HG03066 (cell line): ENCODE measurements at regions not wholly inside any gene's neighbourhood (a gene's known extent, or its start where the extent isn't known, plus 50 kb on each side); places are given as distances from the start of the nearest gene placed in this dataset.

Experiments
- ATAC-seq: cut with Tn5 transposase; IDR thresholded peaks from one replicate; pipeline ENCODE4 v1.9.1; 2021; ENCODE audit warnings: low read depth; ENCODE audit not compliant: unreplicated experiment

DNA sequence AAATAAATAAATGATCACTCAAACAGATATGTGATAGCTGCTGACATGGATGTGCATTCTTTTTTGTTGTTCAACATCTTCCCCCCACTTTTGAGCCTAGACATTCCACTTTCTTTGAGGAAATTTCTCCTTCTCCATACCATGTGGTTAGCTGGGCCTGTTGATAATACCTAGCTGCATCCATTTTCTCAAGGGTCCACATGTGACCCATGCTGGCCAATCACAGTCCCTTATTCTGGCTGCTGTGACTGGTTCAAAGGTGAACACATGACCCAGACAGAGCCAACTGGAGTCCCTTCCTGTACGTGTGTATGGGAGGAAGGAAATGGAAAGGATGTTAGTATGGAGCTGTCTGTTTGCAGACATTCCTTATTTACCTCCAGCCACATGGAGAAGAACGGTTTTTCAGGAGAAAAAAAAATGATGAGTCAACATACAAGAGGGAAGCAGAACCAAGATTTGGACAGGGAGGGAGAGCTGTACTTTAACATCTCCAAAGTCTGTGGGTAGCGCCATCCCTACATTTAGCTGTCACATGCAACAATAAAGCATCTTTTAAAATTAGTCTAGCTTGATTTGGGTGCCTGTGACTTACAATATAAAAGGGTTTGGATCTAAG is 391.7 kb upstream of the TBX3 start:
- ATAC-seq, result no peak

DNA sequence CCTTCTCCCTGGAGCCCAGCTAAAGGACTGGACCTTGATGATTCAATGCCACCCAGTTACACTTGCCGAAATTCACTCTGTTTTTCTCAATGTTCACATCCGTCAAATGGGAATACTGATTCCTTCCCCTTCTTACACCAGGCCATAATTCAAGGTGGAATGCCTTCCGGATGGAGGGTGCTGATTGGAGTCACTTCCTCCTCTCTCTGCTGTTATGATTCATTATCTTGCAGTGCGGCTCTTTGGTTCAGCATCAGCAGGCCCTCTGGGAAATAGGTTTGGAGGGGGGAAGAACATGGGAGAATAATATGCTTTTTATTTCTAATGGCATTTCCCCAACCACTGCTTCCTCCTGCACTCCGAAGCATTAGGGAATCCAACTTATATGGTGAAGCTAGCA is 390.6 kb upstream of the TBX3 start:
- ATAC-seq, result no peak

DNA sequence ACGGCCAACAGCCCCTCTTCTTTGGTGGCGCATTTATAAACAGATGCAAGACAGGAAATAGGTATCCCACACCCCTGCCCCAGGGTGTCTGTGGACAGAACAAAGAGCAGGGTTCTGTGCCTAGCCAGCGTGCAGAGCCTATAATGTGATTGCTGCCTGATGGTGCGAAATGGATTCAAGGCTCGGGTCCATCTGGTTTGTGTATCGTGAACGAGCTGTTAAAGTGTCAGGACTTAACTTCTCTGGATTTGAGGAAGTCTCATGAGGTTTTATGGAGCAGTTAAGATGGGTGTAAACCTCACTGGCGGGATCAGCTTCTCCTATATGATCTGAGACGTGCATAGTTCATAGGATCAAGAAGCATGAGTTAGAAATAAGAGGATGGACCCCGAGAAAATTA is 388.7 kb upstream of the TBX3 start:
- ATAC-seq, result no peak

DNA sequence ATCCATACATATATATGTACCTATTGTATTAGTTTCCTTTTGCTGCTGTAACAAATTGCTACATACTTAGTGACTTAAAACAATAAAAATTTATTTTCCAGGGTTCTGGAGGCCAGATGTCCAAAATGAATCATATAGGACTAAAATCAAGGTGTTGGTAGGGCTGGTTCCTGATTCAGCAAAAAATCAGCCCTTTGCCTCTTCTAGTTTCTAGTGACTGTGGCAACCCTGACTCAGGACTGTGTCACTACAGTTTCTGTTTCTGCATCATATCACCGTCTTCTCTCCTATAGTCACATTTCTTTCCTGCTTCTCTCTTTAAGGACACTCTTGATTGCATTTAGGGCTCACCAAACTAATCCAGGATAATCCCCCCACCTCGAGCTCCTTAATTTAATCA is 386.3 kb upstream of the TBX3 start:
- ATAC-seq, result no peak

DNA sequence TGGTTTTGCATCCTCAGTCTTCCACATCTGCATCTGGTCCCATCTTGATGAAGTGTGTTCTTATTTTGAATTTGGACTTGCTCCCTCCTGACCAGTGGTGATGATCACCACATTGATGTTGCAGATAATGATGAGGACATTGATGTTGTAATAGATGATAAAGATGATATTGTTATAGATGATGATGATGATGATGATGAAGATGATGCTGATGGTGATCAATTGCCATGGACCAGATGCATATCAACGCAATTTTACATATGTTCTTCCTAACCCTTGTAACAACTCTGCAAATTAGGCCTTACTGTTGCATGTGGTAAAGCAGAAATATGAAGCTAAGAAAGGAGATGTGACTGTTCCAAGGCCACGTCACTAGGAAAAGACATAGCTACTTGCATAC is 380.3 kb upstream of the TBX3 start:
- ATAC-seq, result no peak

DNA sequence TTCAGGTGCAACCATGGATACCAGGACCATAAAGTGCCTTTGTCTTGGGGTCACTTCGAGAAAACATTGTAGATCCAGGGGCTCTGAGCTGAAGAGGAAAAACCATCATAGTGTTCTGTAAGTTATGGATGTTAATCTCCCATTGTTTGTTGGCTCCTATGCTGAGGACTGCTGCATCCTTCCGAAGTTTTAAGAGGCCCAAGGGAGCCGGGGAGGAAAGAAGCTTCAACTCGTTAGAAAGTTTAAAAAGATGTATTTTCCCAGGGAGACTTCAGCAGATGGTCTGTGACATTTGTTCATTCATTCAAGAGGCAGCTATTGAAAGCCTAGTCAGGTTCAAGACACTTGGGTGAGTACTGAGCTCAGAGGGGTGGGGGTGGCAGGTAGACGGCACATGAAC is 378.8 kb upstream of the TBX3 start:
- ATAC-seq, result no peak

DNA sequence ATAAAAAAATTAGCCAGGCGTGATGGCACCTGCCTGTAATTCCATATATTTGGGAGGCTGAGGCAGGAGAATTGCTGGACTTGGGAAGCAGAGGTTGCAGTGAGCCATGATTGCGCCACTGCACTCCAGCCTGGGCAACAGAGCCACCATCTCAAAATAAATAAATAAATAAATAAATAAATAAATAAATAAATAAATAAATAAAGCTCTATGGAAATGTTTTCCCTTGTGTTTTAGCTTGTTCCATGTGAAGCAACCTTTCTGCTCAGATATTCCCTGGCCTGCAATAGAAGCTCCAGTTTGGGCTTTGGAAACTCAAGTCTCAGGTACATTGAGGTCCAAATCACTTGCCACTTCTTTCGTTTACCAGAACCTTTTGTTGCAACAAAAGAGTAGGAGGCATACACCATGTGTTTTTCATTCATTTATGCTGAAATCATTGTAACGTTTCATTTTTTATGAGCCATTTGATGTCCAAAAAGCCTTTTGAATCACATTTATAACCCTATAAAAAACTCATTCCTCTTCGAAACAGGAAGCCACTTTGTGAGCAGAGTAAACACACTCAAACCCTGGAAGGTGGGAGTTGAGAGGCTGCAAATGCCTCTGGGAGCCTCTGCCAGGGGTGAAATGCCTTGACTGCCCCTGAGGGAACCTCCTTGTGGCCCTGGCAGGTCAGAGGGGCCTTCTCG is 376.6 kb upstream of the TBX3 start:
- ATAC-seq, result no peak

DNA sequence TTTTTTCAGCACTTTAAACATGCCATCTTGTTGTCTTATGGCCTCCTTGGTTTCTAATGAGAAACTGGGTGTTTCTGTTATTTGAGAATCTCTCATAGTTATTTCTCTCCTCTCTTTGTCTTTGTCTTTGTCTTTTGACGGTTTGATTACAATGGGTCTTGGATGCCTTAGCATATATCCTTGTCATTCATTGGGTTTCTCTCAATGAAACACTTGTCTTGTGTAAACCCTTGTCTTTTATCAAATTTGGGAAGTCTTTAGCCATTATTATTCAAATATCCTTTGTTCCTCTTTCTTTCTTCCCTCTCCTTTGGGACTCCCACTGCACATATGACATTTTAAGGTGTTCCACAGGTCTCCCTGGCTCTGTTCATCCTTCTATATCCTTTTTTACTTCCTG is 373.5 kb upstream of the TBX3 start:
- ATAC-seq, result no peak

DNA sequence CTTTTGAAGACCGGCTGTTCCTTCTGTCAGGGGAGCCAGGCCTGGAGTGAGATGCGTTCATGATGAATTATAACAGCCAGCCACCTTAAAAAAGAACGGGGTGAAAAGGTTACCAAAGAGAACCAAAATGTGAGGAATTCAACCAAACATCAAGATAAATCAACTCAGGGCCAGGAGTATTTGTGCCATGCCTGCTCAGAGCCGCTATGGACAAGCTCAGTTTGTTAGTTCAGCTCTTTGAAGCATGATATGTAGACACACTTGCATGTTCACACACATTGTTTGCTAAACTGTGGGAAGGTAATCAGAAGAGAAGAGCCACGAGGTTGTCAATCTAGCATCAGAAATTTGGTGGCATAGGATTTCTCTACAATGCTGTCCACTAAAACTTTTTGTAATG is 367.4 kb upstream of the TBX3 start:
- ATAC-seq, result no peak

DNA sequence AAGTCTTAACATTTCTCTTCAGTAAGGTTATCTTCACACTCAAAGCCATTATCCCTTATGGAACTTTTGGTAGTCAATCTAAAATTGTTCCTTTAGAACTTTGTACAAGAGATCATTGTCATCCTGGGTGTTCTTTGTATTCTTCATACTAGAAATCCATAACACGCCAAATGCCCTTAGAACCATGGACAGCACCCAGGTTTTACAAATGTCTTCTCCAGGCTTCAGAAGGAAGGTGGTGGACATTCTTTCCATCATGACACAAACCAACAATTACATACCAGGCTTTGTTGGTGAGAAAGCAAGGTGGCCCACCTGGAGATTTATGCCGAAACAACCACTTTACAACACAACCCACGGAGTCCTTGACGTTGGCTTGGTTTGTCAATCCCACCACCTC is 365.6 kb upstream of the TBX3 start:
- ATAC-seq, result no peak

DNA sequence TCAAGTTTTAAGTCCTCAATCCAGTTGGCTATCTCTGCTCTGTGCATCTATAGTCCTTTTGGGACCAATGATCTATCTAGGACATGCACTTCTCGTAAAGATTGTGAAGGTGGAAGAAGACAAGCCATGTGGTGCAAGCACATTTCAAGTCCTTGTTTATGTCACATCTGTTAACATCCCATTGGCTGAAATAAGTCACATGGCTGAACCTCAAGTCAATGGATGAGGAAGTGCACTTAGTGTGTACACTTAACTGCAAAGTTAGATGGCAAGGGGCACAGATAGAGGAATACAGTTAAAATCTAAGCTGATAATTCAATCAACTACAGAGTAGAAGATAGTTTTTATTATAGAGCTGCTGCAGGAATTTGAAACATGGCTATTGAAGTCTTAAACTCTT is 362.8 kb upstream of the TBX3 start:
- ATAC-seq, result no peak

DNA sequence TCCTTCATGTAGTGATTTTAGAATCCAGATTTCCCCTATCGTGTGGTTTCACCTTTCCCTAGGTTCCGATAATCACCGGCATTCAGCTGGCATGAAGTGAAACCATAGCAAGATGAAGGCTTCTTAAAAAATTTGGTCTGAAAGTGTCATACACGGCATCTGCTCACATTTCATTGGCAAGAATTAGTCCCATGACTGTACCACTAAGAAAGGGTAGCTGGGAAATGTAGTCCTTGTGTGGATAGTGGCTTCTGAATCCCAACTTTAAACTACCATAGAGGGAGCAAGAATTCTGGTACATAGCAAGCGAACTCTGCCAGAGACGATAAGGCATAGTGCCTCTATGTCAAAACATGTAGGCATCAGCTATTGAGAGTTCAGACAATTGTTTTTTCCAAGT is 360.1 kb upstream of the TBX3 start:
- ATAC-seq, result no peak

DNA sequence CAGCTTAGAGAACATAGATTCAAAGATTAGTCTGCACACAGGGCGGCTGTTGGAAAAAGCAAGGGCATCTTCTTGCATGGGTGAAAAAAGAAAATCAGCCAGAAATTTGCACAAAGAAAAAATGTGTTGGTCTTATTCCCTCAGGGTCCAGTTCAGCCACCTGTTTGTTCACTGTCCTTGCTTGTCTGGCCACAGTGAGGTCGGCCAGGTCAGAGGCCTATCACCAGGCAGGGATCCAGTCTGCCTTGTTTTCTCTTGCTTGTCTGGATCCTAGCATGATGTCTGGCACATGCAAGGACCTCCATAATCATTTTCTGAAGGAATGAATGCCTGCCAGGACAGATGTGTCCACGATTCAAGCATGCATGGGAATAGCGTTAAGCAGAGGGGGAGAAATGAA is 359.1 kb upstream of the TBX3 start:
- ATAC-seq, result no peak

DNA sequence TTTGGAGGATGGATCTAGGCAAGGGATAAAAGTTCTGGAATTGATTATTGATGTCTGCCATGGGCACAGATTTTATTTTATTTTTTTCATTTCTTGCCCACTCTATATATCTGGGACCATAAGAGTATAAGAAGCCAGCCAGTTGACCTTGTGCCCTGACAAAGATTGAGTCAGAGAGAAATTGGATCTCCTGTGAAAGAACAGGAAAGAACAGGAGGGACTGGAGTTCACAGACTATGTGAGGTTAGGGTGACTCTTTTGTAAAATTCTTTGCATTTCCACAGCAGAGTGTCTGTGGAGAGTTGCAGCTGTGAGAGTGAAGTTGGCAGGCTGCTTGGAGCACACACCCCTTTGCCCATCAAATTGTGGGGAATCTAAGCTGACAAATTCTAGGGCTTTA is 358.4 kb upstream of the TBX3 start:
- ATAC-seq, result no peak

DNA sequence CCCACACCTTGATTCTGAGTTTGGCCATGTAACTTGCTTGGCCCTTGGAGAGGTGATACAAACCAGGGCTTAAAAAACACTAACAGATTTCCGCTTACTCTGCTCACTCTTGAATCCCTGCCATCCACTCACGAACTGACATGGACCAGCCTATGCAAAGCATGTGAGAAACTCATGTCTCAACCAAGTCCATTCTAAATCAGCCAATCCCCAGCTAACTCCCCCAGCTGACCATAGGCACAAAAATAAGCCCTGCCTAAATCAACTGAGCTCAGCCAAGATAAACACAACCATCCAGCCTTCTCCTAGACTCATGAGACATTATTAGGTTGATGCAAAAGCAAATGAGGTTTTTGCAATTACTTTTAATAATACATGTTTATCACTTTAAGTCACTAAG is 353.9 kb upstream of the TBX3 start:
- ATAC-seq, result no peak

DNA sequence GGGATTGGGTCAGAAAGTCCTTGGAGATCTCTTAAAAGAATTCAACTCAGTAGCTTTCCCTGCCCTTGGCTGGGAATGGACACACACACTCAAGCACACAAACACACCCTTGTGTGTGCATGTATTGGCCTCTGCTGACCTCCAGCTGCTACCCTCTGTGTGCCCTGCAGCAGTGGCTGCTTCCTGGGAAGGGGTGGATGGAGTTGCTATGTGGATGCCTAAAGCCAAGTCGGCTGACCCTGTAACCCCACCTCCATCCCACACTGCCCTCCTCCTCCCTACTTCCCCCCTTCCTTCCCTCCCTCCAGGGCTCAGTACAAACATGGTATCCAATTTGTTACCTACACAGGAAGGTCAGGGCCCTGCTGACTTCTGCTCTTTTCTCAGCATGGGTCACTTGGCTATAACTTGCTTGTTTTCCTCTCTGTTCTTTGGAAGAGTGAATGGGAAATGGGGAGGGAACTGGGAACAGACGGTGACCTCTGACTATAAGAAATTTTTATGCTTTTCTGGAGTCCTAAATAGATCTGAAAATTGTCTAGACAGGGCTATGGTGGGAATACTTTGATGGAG is 351.6 kb upstream of the TBX3 start:
- no peak for ATAC-seq

DNA sequence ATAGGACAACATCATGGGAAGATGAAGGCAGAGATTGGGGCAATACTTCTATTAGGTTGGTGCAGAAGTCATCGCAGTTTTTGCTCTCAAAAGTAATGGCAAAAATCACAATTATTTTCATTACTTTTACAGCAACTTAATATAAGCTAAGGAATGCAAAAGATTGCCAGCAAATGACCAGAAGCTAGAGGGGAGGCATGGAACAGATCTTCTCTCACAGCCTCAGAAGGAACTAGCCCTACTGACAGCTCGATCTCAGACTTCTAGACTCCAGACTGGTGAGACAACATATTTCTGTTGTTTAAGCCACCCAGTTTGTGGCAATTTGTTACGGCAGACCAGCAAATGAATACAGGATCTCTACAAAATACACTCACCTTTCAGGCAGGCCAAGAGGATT is 348.5 kb upstream of the TBX3 start:
- ATAC-seq, result no peak

DNA sequence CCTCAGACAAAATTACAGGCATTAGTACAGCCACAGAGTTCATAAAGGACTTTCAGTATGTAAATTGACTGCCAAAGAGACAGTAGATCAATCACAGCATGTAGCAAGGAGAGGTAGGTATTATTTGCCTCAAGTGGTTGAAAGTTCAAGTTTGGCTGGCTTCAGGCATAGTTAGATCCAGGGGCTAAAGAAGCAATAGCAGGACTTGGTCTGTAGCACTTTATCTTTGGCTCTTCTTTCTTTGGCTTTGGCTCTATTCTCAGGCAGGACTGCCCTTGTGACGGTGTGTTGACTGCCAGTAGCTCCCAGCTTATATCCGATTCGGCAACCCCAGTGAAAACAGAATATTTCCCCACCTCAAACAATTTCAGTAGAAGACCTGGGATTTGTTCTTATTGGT is 346.0 kb upstream of the TBX3 start:
- ATAC-seq, result no peak

DNA sequence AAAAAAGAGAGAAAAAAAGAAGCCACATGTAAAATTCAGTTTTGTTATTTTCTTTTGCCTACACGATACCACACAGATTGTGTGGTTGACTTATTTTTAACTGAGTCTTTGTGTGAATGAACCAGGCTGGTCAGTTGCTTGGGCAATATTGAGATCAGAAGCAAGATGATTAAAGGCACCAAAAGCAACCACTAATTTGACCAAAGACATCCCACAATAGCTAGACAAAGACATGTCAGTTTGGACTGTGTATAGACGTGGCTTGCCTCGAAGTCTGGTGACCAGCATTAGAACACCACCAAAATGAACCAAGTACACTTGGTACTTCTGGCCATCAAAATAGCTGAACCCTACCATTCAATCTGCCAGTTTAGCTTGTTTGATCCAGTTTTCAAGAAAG is 340.6 kb upstream of the TBX3 start:
- ATAC-seq, result no peak

DNA sequence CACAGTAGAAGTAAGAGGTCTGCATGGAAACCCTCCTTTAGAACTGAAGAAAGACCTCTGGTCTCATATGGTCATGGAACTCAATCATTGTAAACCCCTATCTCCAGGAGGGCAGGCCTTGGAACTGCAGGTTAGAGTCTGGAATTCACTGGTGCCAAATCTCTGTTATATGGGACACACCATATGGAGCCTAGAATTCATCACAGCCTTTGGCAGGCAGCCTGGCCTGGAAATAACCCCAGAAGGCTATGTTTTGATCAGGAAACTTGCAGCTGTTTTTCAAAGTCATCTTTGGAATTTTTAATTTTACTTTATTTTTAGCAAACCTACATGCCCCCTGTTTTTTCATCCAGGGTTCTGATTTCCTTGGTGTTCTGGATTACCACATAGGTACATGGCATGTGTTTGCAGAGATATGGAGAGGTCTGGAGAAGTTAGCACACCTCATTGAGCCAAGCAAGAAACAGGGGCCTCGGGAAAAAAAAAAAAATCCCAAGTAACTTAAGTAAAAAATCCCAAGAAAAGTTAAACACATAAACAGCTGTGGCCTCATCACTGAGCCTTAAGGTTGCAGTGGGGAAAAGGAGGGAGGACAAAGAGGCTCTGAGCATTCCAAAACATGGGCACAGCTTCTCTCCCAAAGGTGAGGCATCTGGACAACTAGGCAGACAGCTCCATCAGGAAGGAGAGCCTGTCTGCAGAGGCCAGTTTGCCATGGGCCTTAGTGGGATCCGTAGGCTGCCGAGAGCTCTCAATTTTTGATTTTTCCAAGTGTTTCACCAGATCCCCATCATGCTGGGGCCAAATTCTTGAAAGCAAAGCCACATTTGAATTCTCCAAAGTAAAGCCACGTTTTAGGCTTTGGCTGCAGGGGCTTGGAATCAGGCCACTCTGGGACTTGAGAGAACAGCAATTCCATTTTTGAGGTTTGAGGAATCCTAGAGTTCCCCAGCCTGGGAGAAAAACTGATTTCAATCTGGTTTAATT is 339.6 kb upstream of the TBX3 start:
- ATAC-seq, result no peak

DNA sequence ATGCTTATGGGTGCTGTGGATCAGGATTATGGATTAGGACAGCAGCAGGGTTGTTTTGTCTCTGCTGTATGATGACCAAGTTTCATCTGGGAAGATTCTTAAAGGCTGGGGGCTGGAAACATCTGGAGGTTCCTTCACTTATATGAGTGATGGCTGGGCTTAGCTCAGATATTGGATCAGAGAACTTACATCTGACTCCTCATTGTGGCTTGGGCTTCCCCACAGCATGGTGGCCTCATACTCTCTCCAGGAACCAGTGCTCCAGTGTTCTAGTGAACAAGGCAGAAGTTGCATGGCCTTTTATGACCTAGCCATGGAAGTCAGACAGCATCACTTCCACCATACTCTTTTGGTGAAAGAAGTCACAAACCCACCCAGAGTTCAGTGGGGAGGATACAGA is 336.1 kb upstream of the TBX3 start:
- ATAC-seq, result no peak
